Urinary bladder (tissue), 3 donors: ENCODE measurements at regions not wholly inside any gene's neighbourhood (a gene's known extent, or its start where the extent isn't known, plus 50 kb on each side); places are given as distances from the start of the nearest gene placed in this dataset.

Source experiments
- DNase-seq: peaks from one replicate; pipeline ENCODE4 v3.0.0-alpha.2; 2015; ENCODE audit errors: extremely low spot score
- H3K27ac ChIP-seq: one replicate; pipeline ENCODE4 v1.5.1; 2013; ENCODE audit warnings: low read depth, mild to moderate bottlenecking, moderate library complexity
- H3K36me3 ChIP-seq: one replicate; pipeline ENCODE4 v1.6.1; 2013; ENCODE audit warnings: mild to moderate bottlenecking, moderate library complexity; ENCODE audit not compliant: insufficient read depth
- H3K4me1 ChIP-seq: one replicate; pipeline ENCODE4 v1.6.1; 2013; ENCODE audit warnings: mild to moderate bottlenecking, moderate library complexity; ENCODE audit not compliant: insufficient read depth
- H3K4me3 ChIP-seq: one replicate; pipeline ENCODE4 v1.5.1; 2013; ENCODE audit warnings: low read depth, low read length
- WGBS: extraction: QIAGEN DNeasy Blood & Tissue Kit; methylation state at CpG from one replicate; pipeline ENCODE4 v1.1.7; 2013; 5-methylcytosine and 5-hydroxymethylcytosine counted together
- donor health status: healthy with polysubstance abuse.
- donor health status: healthy.

- 83% methylated on average over 11 of the region's 11 CpGs for WGBS
- no peaks in the 10 kb centered on the region for H3K4me1 ChIP-seq
- no peaks in the 10 kb centered on the region for H3K36me3 ChIP-seq
- DNase-seq, result no peak
- H3K4me3 ChIP-seq, result no peak overlapping the region
- H3K27ac ChIP-seq, result no peak overlapping the region
Observed at GRCh38 chr9:536597-537511, 304.6 kb upstream of the DMRT1 start.

- no peaks in the 10 kb centered on the region for H3K36me3 ChIP-seq
- DNase-seq, result no peak
- no peak overlapping the region for H3K4me3 ChIP-seq
- no peak overlapping the region for H3K27ac ChIP-seq
- WGBS, result 75% methylated on average over 4 of the region's 4 CpGs
- no peaks in the 10 kb centered on the region for H3K4me1 ChIP-seq
Observed at GRCh38 chr9:543478-543877, 298.0 kb upstream of the DMRT1 start.

- Histone ChIP-seq H3K4me3 (no peak overlapping the region), H3K36me3 (no peaks in the 10 kb centered on the region), H3K4me1 (no peaks in the 10 kb centered on the region), H3K27ac (no peak overlapping the region)
- 78% methylated on average over 7 of the region's 7 CpGs for WGBS
- DNase-seq, result no peak
Observed at GRCh38 chr9:545480-545879, 296.0 kb upstream of the DMRT1 start.

- no peaks in the 10 kb centered on the region for H3K36me3 ChIP-seq
- no peak overlapping the region for H3K4me3 ChIP-seq
- no peak for DNase-seq
- WGBS, result 51% methylated on average over 3 of the region's 3 CpGs
- no peak overlapping the region for H3K27ac ChIP-seq
- H3K4me1 ChIP-seq, result no peaks in the 10 kb centered on the region
Observed at GRCh38 chr9:546235-546634, 295.3 kb upstream of the DMRT1 start.

- WGBS, result 9% methylated on average over 3 of the region's 3 CpGs
- no peaks in the 10 kb centered on the region for H3K36me3 ChIP-seq
- H3K4me3 ChIP-seq, result no peak overlapping the region
Observed at GRCh38 chr9:546797-547223, 294.7 kb upstream of the DMRT1 start.

GRCh38 chr9:547314-547713 lies 294.2 kb upstream of the DMRT1 start:
- no peak for DNase-seq

More at GRCh38 chr9:546797-547223, 294.7 kb upstream of the DMRT1 start:
- Histone ChIP-seq H3K27ac (no peak overlapping the region), H3K4me1 (no peaks in the 10 kb centered on the region)
- DNase-seq, result peak; percentile 80

GRCh38 chr9:549455-549997 lies 292.0 kb upstream of the DMRT1 start:
- H3K4me3 ChIP-seq, result no peak overlapping the region
- H3K27ac ChIP-seq, result no peak overlapping the region
- H3K36me3 ChIP-seq, result no peaks in the 10 kb centered on the region
- DNase-seq, result no peak
- H3K4me1 ChIP-seq, result no peaks in the 10 kb centered on the region
- 79% methylated on average over 12 of the region's 12 CpGs for WGBS

More at GRCh38 chr9:547314-547713, 294.2 kb upstream of the DMRT1 start:
- no peak overlapping the region for H3K27ac ChIP-seq
- WGBS, result 43% methylated on average over 5 of the region's 5 CpGs
- H3K36me3 ChIP-seq, result no peaks in the 10 kb centered on the region
- H3K4me1 ChIP-seq, result no peaks in the 10 kb centered on the region
- no peak overlapping the region for H3K4me3 ChIP-seq

- no peak for DNase-seq
- H3K4me1 ChIP-seq, result no peaks in the 10 kb centered on the region
- H3K4me3 ChIP-seq, result no peak overlapping the region
- no peak overlapping the region for H3K27ac ChIP-seq
- 89% methylated on average over 8 of the region's 8 CpGs for WGBS
- H3K36me3 ChIP-seq, result no peaks in the 10 kb centered on the region
Observed at GRCh38 chr9:550333-550732, 291.2 kb upstream of the DMRT1 start.

GRCh38 chr9:551986-552929 lies 289.2 kb upstream of the DMRT1 start:
- no peak overlapping the region for H3K27ac ChIP-seq
- H3K36me3 ChIP-seq, result no peaks in the 10 kb centered on the region
- WGBS, result 81% methylated on average over 12 of the region's 12 CpGs
- DNase-seq, result no peak
- no peaks in the 10 kb centered on the region for H3K4me1 ChIP-seq
- H3K4me3 ChIP-seq, result no peak overlapping the region

GRCh38 chr9:555493-555892 lies 286.0 kb upstream of the DMRT1 start:
- H3K27ac ChIP-seq, result no peak overlapping the region
- 74% methylated on average over 4 of the region's 4 CpGs for WGBS

GRCh38 chr9:556199-556598 lies 285.3 kb upstream of the DMRT1 start:
- no peaks in the 10 kb centered on the region for H3K36me3 ChIP-seq
- DNase-seq, result no peak
- H3K4me1 ChIP-seq, result no peaks in the 10 kb centered on the region
- 91% methylated on average over 3 of the region's 3 CpGs for WGBS
- no peak overlapping the region for H3K4me3 ChIP-seq
- no peak overlapping the region for H3K27ac ChIP-seq

More at GRCh38 chr9:555493-555892, 286.0 kb upstream of the DMRT1 start:
- Histone ChIP-seq H3K4me1 (no peaks in the 10 kb centered on the region), H3K4me3 (no peak overlapping the region), H3K36me3 (no peaks in the 10 kb centered on the region)
- DNase-seq, result no peak

GRCh38 chr9:556675-557074 lies 284.8 kb upstream of the DMRT1 start:
- DNase-seq, result no peak
- Histone ChIP-seq H3K27ac (no peak overlapping the region), H3K4me3 (no peak overlapping the region), H3K4me1 (no peaks in the 10 kb centered on the region), H3K36me3 (no peaks in the 10 kb centered on the region)
- WGBS, result 96% methylated on average over 2 of the region's 2 CpGs

- Histone ChIP-seq H3K4me1 (no peaks in the 10 kb centered on the region), H3K27ac (no peak overlapping the region), H3K4me3 (no peak overlapping the region), H3K36me3 (no peaks in the 10 kb centered on the region)
- 94% methylated on average over 9 of the region's 9 CpGs for WGBS
- DNase-seq, result no peak
Observed at GRCh38 chr9:557601-558201, 283.8 kb upstream of the DMRT1 start.
